ENCODE measurements at regions not wholly inside any gene's neighbourhood (a gene's known extent, or its start where the extent isn't known, plus 50 kb on each side); places are given as distances from the start of the nearest gene placed in this dataset.

DNA sequence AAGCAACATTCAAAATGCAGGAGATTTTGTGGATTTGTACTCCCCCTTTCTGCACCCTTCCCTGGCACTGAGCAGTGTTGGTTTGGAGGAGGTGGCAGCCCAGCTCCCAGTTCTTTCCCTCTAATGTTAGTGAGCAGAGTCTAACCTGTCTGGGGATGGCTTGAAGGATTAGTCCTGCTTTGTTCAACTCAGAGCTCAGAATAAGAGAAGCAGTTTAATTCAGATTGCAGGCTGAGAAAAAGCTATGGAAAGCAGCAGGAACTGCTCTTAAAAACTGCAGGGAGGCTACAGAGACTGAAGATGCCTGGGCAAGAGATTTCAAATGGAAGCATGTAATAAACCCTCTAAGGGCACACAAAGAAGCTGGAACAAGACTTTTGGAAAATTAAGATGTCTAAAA, 223.4 kb upstream of the GGTLC1 start:
- H3K4me3 ChIP-seq (ENCODE audit: low read depth, low read length), result no peak overlapping the region
- BruUV-seq (replicated peaks), result no TSS peak
- no peak for TF ChIP-seq CTCF (IDR thresholded peaks at IDR 0.05; ENCODE audit: insufficient read depth in 1 of 2, low read depth in 1 of 2, low read length in 1 of 2, severe bottlenecking in 1 of 2, unreplicated experiment in 1 of 2)
- POLR2A ChIA-PET, result no interaction called here
- H3K4me1 ChIP-seq, result peaks cover 16% of the 10 kb centered on the region
- intact Hi-C loops (cut with micrococcal nuclease; ENCODE audit: unreplicated experiment), result no loop called here
- no peak for DNase-seq
- CTCF ChIA-PET, result no interaction called here
- no peaks in the 10 kb centered on the region for H3K27me3 ChIP-seq (replicated peaks; ENCODE audit: control insufficient read depth, insufficient read depth, low read length)
- no peaks in the 10 kb centered on the region for H3K36me3 ChIP-seq (ENCODE audit: control insufficient read depth, insufficient read depth, low read length)
- peaks cover 22% of the 10 kb centered on the region for H3K9me3 Mint-ChIP-seq (ENCODE audit: unreplicated experiment)
- no peaks in the 10 kb centered on the region for H3K9me3 ChIP-seq
- peaks cover 11% of the 10 kb centered on the region for H3K4me1 Mint-ChIP-seq (ENCODE audit: low read depth, unreplicated experiment)
- no peaks in the 10 kb centered on the region for H3K27me3 Mint-ChIP-seq (ENCODE audit: insufficient read depth, unreplicated experiment)
- no peak overlapping the region for H3K4me3 Mint-ChIP-seq (ENCODE audit: unreplicated experiment)
- no peak overlapping the region for H3K27ac Mint-ChIP-seq (ENCODE audit: unreplicated experiment)
- peaks cover 5% of the 10 kb centered on the region for H3K36me3 Mint-ChIP-seq (ENCODE audit: insufficient read depth, unreplicated experiment)

- intact Hi-C loops (cut with micrococcal nuclease; ENCODE audit: unreplicated experiment), result no loop called here
- no TSS peak for BruUV-seq (replicated peaks)
- no peak for DNase-seq
- no peaks in the 10 kb centered on the region; the same call in 1 of the 2 replicates for H3K9me3 ChIP-seq
- TF ChIP-seq CTCF (IDR thresholded peaks at IDR 0.05; ENCODE audit: insufficient read depth in 1 of 2, low read depth in 1 of 2, low read length in 1 of 2, severe bottlenecking in 1 of 2, unreplicated experiment in 1 of 2), result no peak
- Mint-ChIP-seq H3K27me3 (ENCODE audit: insufficient read depth, unreplicated experiment) (no peaks in the 10 kb centered on the region), H3K9me3 (ENCODE audit: unreplicated experiment) (peaks cover 27% of the 10 kb centered on the region), H3K4me3 (ENCODE audit: unreplicated experiment) (no peak overlapping the region), H3K27ac (ENCODE audit: unreplicated experiment) (no peak overlapping the region), H3K36me3 (ENCODE audit: insufficient read depth, unreplicated experiment) (peaks cover 5% of the 10 kb centered on the region), H3K4me1 (ENCODE audit: low read depth, unreplicated experiment) (peaks cover 11% of the 10 kb centered on the region)
- H3K27me3 ChIP-seq (replicated peaks; ENCODE audit: control insufficient read depth, insufficient read depth, low read length), result no peaks in the 10 kb centered on the region
- peaks cover 16% of the 10 kb centered on the region for H3K4me1 ChIP-seq
- no peak overlapping the region for H3K4me3 ChIP-seq (ENCODE audit: low read depth, low read length)
- no peaks in the 10 kb centered on the region for H3K36me3 ChIP-seq (ENCODE audit: control insufficient read depth, insufficient read depth, low read length)
- CTCF ChIA-PET, result no interaction called here
- POLR2A ChIA-PET, result no interaction called here
Measured at GRCh38 chr20:24210356-24210755, 221.8 kb upstream of the GGTLC1 start.

DNA sequence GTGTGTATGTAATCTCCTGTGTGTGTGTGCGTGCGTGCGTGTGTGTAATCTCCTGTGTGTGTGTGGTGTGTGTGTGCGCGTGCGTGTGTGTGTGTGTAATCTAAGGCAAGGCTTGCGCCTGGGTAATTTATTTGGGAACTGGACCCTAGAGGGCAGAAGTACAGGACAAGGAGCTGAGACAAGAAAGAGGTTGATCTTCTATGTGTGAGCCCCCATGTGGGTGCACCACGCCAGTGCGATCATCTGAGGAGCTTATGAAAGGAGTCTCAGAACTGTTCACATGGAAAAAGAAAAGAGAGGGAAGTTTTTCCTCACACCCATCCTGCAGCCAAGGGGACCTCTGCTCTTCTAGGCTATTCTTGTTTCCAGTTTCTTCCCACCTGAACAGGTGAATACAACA, 220.1 kb upstream of the GGTLC1 start:
- BruUV-seq (replicated peaks), result no TSS peak
- TF ChIP-seq CTCF (IDR thresholded peaks at IDR 0.05; ENCODE audit: insufficient read depth in 1 of 2, low read depth in 1 of 2, low read length in 1 of 2, severe bottlenecking in 1 of 2, unreplicated experiment in 1 of 2), result peak; percentile 24 to 41
- peaks cover 27% of the 10 kb centered on the region for H3K9me3 Mint-ChIP-seq (ENCODE audit: unreplicated experiment)
- no peak overlapping the region for H3K4me3 Mint-ChIP-seq (ENCODE audit: unreplicated experiment)
- H3K27me3 ChIP-seq (replicated peaks; ENCODE audit: control insufficient read depth, insufficient read depth, low read length), result no peaks in the 10 kb centered on the region
- H3K4me1 Mint-ChIP-seq (ENCODE audit: low read depth, unreplicated experiment), result peaks cover 11% of the 10 kb centered on the region
- ChIA-PET POLR2A (interaction anchor here (0.6 kb wide), 1 partner anchor 19 kb away, joined by 3 read pairs; no protein-coding TSS in a partner anchor), CTCF (interaction anchor here (0.6 kb wide), 2 partner anchors 33 to 443 kb away, joined by 3 read pairs; no protein-coding TSS in a partner anchor)
- no peak overlapping the region for H3K4me3 ChIP-seq (ENCODE audit: low read depth, low read length)
- H3K9me3 ChIP-seq, result no peaks in the 10 kb centered on the region; the same call in 1 of the 2 replicates
- no peaks in the 10 kb centered on the region for H3K36me3 ChIP-seq (ENCODE audit: control insufficient read depth, insufficient read depth, low read length)
- H3K36me3 Mint-ChIP-seq (ENCODE audit: insufficient read depth, unreplicated experiment), result peaks cover 5% of the 10 kb centered on the region
- peaks cover 2% of the 10 kb centered on the region for H3K27me3 Mint-ChIP-seq (ENCODE audit: insufficient read depth, unreplicated experiment)
- intact Hi-C loops (cut with micrococcal nuclease; ENCODE audit: unreplicated experiment), result no loop called here
- H3K27ac Mint-ChIP-seq (ENCODE audit: unreplicated experiment), result no peak overlapping the region
- DNase-seq, result peak; percentile 16 to 53
- peaks cover 16% of the 10 kb centered on the region for H3K4me1 ChIP-seq

Measured in Caco-2 (cell line).